HG02870 (cell line): ENCODE measurements at regions not wholly inside any gene's neighbourhood (a gene's known extent, or its start where the extent isn't known, plus 50 kb on each side); places are given as distances from the start of the nearest gene placed in this dataset.
"Not testable (repeated sequence)": the region's sequence is repeated elsewhere in the genome, so short reads cannot be mapped to it uniquely, and the experiment has no call there.

Source experiments
- ATAC-seq: cut with Tn5 transposase; IDR thresholded peaks from one replicate; pipeline ENCODE4 v1.9.1; 2021; ENCODE audit warnings: mild to moderate bottlenecking, moderate library complexity; ENCODE audit not compliant: unreplicated experiment

DNA sequence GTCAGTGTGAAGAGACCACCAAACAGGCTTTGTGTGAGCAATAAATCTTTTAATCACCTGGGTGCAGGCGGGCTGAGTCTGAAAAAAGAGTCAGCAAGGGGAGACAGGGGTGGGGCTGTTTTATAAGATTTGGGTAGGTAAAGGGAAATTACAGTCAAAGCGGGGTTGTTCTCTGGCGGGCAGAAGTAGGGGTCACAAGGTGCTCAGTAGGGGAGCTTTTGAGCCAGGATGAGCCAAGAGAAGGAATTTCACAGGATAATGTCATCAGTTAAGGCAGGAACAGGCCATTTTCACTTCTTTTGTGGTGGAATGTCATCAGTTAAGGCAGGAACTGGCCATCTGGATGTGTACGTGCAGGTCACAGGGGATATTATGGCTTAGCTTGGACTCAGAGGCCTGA is 372.6 kb upstream of the MEX3C start:
- not testable (repeated sequence) for ATAC-seq

DNA sequence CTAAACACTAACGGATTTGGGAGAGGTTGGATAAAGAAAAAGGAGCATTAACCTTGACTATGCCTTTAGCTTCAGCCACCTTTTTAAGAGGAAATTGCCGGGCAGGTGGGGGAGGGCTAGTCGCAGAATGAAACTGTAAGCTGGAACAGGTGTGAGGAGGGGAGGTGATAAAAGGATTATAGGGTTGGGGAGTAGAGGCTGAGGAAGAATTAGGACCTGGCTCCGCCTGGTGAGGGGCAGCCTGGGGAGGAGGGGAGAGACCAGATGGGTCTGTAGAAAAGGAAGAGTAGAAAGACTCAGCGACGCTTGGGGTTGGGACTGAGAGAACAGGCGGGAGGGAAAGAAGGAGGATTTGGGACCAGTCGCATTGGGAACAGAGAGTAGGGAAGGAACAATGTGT is 376.4 kb upstream of the MEX3C start:
- not testable (repeated sequence) for ATAC-seq

DNA sequence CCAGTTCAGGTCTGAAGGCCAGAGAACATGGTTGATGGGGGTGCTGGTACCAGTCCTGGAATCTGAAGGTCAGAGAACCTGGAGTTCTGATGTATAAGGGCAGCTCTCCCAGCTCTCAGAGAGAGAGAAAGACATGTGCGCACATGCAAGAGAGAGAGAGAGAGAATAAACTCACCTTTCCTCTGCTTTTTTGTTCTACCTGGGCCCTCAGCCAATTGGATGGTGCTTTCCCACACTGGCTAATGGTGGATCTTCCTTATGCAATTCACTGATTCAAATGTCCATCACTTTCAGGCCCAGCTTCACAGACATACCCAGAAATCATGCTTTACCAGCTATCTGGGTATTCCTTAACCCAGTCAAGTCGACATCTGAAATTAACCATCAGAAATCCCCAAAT is 377.7 kb upstream of the MEX3C start:
- no peak for ATAC-seq

DNA sequence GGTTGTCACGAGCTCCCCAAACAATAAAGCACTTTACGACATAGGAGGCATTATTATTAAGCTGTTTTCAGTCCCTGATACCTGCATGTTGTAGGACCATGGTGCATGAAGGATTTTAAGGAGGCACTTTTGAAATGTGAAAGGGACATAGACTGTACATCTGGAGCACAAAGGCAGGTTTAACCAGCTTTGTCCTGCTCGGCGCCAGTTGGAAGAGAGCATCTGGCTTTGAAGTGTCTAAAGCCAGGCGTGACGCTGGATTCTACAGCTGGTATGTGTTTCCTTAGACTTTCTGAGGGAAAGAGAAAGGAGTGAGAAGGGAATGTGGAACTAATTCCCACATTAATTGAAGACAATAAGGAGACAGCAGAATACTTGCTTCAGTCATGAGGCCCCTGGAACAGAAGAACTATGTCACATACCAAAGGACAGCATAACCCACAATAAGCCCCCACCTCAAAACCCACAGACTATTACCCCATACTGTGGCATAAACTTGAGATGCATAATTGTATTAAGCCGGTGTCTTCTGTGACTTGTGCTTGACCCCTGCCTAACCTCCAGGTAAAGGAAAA is 381.0 kb upstream of the MEX3C start:
- ATAC-seq = no peak

DNA sequence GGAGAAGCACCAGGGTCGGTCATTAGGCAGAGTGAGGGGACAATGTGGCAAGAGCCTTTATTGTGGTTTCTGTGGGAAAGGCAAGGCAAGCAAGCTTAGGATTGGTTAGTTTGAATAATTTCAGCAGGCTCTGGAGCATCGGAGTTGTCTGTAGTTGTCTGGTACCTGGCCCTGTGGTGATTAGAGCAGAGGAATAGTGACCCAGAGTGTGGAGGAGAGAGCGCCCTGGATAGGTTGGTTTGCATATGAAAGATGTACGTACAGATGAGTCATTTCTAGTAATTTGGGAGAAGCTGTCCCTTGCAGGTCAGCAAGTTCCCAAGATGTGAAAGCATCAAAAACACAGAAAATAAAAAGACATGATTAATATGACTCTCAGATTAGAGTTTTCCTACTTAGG is 383.1 kb upstream of the MEX3C start:
- ATAC-seq = no peak

DNA sequence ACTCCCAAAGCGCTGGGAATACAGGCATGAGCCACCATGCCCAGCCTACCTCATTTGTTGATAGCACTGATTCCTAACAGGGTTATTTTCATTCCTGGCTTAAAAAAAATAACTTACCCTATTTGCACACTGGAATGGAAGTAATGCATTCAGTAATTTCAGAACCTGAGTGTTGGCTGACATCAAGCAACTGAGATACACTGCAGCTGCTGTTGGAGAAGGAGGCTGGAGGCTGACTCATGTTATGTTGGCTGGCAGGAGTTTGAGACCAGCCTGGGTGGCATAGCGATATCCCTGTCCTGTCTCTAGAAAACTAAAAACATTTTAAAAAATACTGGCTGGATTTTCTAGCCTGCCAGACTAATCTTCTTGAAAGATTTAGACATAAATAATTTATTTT is 385.1 kb upstream of the MEX3C start:
- no peak for ATAC-seq

DNA sequence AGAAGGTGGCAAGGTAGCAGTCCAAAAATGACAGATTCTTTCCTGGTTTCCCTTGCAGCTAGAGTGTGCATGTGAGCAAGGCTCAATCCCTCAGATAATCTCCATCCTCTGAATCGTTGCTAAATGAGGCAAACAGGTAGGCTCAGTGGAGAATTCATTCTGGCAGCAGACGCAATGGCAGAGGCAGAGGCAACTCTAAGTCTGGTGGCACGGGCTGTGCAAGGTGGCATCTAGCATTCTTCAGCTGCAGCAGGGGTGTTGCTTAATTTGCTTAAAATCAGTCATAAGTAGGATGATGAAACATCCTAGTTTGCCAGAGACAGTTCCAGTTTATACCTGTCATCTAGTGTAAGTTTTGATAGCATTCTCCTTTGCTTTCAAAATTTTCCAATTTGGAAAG is 391.1 kb upstream of the MEX3C start:
- no peak for ATAC-seq

DNA sequence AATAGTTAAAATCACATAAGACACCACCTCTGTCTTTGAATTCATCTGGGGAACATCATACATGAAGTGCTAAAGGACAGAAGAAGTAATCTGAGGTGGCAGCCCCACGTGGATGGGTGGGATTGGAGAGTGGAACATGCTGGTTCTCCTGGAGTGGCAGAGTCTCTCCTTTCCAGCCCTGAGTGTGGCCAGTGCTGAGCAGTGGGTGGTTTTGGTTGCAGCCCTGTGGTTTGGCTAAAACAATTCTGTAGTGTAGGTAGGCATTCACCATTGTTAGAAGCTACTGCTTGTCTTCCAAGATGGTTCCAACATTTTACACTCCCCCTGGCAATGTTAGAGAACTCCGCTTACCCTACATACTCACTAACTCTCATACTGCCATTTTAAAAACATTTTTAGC is 396.4 kb upstream of the MEX3C start:
- no peak for ATAC-seq

DNA sequence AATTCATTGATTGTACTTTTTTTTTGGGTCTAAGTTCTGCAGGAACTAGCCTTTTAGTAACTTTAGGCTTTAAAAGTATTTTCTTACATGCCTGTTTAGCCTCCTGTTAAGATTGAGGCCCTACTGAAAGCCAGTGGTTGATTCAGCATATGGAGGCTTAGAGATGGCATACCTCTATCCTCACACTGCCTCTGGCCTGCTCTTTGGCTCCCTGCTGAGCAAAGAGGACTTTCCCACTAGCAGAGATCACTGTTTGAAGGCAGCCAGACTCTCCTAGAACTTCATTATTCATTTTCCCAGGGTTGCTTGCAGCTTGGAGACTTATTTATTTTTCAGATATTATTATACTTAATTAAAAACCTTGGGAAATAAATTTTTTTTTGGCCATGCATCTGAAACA is 405.6 kb upstream of the MEX3C start:
- ATAC-seq = no peak

DNA sequence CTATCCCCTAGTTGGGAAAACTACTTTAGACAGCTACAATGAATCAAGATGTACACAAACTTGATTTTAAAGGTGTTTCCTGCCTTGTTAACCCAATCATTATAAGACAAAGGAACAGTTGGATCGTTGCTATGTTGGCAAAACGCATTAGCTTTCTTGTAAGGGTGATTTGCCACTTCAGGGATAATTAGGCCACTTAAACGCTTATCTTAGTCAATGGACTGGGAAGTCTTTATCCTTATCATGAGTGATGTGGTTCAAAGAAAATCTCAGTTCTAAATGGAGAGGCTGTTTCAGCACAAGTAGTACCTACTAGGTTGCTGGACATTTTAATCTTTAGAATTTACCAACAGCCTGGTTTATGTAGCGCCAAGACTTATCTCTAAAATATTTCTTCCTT is 406.1 kb upstream of the MEX3C start:
- ATAC-seq = no peak

DNA sequence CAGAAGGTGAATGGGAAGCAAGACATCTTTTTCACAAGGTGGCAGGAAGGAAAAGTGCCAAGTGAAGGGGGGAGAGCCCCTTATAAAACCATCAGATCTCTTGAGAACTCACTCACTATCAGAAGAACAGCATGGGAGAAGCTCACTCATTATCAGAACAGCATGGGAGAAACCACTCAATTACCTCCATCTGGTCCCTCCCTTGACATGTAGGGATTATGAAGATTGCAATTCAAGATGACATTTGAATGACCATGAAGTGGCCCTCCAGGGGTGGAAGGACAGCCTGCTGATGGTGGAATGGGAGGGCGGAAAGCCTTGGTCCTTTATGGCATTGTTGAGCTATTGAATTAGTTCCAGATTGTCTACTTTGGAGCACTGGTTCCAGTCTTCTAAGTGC is 413.0 kb upstream of the MEX3C start:
- no peak for ATAC-seq

DNA sequence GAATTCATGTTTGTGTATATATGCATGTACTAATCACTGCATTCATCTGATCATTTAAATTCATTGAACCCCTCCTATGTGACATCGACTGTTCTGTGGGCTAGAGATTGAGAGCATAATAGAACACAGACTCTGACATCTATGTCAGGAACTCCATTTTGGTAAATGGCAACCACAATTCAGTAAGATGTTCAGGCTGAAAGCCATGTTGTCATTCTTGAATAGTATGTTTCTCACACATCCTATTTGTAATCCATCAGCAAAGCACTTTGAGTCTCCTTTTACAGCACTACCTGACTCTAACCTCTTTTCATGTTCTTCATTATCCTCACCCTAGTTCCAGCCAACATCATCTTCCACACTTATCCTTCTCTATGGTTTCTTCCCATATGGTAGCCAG is 413.8 kb upstream of the MEX3C start:
- ATAC-seq = no peak

DNA sequence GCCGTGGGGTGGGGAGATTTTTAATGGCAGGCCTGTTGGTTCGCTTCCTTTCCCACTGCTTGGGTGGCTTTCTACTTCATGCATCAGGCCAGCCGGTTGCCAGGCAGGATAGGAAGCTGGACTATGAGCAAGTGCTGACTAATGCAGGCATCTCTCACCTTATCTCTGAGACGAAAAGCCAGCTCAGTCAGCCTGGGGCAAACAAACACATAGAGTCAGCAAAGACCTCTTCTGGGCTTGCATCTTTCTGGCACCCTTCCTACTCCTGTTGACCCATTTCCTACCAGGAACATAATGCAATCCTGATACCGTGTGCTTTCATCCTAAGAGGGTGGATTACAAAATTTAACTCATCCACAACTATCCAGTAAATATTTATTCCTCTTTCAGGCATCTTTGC is 416.6 kb upstream of the MEX3C start:
- ATAC-seq = no peak

DNA sequence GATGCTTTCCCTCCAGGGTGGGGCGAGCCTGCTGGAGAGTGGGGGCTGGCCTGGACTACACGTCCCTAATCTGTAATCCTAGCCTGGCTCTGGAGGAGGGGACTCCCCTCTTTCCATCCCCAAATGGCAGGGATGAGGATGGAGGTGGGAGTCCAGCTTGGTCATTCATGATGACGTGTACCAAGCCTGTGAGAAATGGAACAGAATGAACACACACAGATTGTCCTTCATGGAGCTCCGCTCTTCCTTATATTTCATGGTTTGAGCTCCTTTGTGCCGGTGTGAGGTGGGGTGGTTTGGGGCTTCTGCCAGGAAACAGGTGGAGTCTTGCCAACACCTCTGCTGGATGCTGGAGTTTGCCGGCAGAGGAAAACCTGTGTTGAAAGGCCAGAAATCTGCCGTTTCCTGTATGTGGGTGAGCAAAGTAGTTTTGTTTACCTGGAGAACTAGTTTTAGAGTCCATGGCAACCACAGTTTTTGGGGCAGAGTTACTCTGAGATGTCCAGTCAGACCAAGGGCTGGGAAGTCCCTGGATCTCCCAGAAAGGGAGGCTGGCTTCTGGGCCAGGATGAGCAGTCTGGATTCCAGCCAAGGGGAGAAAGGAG is 417.6 kb upstream of the MEX3C start:
- no peak for ATAC-seq

DNA sequence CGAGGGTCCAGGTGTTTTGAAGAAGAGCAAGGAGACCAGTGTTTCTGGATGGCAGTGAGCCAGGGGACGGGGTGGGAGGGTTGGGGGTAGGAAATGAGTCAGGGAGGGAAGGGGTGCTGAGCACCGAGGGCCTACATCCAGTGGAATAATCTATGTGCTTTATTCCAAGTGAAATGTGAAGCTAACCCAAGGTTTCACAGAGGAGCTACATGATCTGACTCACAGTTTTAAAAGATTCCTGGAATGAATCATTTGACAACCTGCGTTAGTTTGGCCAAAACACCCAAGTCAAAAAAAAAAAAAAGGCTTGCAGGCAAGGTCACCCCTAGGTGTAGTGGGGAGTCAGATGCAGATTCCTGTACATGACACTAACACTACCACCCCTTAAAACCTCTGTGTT is 419.7 kb upstream of the MEX3C start:
- no peak for ATAC-seq

DNA sequence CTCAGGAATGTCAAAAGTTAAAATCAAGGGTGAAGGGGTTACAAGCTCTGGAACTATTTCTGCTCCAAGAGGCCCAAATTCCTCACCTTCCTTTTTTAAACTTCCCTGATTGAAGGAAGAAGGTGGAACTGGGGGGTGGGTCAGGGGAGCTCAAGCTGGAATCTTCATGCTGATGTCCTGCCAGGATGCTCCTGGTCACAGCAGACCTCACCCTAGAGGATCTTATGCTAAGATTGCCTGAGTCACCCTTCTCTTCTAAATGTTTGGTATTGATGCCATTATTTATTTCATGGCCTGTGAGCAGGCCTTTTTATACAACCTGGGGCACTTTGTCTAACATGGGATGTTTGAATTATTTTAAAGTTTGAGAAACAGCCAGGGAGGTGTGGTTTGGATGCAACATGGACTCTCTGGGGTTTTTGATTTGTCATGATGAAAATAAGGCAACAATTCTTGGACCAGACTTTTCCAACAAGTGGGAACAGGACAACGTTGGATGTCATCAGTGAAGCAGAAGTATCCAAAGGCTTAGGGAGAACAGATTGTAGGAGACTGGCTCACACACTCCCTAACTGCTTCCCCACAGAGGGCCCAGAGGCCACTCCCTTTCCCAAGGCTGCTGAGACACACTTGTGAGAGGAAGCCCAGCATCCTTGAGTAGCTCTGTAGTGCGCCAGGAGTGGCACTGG is 420.2 kb upstream of the MEX3C start:
- no peak for ATAC-seq

DNA sequence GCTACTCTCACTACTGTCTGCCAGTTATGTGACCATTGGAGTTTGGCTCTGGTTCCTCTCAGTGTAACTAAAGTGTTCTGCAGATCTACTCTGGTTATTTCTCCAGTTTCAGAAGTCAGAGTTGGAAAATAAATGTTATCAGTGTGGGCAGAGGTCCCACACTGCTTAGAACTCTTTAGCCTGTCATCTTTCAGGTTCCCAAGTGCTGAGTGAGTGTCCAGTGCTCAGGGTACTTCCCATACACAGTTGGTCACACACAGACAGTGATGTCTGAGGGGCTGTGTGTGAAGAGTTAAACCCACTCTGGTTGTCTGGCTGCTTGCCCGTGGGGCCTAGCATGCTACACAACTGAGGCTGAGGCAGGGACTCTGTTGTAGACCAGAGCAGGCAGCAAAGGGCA is 421.8 kb upstream of the MEX3C start:
- ATAC-seq = no peak

DNA sequence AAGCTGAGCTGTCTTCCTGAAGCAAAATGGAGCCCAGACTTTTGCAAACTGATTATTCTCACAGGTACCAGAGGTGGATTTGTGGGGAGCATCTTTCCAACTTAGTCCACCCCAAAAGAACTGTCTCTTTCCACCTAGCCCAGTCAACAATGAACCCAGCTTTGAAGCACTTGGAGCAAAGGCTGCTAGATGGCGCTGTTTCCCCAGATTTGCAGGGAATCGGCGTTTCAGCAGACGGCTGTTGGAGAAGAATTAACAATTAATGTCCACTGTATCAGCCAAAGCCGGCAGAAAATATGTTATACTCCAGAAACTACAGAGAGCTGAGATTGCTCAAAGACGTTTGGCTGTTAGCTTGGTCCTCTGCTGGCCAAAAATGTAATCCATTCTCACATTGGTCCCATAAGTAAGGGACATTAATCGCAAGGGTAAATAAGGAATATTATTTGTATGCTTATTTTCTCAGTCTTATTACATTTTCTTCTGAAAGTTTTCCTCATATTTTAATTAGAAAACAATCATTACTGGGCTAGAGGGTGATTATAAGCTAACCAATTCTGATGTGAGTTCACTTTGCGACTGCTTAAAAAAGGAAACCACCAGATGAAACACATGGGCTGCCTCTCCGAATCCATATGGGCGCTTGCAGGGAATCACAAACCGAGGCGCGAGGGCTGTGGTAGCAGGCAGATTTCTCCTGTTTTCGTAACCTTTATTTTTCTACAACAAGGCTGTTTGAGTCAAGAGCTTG is 423.8 kb upstream of the MEX3C start:
- ATAC-seq = peak; percentile 54

DNA sequence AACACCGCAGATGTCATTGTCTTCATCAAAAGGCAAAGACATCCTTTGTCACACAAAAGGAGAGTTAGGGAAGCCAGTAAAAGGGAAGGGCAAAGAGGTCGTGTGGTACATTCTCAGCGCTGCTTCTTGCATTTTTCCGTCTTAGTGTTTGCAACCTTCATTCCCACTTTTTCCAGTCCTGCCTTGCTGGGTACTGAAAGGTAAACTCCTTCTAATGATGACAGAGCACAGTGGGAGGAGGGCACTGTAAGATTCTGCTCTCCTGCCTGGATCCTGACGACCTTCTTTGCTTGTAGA is 424.3 kb upstream of the MEX3C start:
- ATAC-seq = no peak

DNA sequence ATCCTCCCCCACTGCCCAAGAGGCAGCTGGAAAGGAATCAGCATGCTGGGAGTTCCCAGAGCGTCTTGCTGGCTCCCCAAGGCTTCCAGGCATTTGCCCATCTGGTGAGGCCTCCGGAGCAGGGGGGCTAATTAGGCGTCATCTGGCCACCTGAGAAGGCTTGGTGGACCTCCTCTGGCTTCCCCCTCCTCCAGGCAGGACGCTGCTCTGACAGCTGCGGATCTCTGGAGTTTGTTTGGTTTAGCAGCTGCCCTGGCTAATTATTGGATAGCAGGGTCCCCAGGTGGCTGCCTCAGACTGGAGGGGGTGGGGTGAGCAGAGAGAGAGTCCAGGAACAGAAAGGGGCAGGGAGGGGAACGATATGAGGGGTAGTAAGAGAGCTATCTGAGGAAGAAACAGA is 425.2 kb upstream of the MEX3C start:
- ATAC-seq = no peak

DNA sequence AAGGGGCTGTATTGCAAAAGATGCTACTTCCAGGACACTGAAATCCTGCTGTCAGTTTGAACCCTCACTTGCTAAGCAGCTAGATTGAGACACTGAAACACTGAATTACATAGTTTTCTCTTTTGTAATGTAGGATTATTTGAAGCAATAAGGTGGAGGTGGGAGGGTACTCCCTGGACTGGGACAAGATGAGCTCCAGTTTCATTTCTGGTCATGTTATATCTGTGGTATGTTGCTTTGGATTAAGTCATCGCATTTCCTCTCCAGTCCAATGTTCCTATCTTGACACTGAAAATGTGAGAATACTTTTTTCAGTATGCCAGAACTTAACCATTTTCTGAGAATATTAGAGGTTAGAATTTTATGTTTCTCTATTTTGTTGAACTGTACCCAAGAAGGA is 426.2 kb upstream of the MEX3C start:
- ATAC-seq = no peak

DNA sequence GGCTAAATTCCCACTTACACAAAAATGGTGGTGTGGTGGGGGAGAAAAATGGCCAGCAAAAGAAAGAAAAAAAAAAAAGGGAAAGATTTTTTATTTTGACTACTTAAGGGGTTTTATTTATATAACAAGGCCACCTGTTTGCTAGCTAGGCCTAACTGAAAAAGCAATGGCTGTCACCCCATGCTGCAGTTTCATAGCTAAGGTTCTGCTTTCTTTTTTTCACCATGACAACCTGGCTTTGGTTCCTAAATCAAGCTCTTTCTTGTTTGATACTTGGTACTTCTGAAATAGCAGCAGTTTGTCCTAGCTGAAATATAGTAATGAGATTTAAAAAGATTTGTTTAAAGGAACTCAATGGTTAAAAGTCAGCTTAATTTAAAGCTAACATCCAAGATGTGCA is 433.2 kb upstream of the MEX3C start:
- ATAC-seq = peak; percentile 83
